Activated CD8-positive, alpha-beta T cell treated with anti-CD3 and anti-CD28 coated beads for 36 hours (primary cell): ENCODE measurements at regions not wholly inside any gene's neighbourhood (a gene's known extent, or its start where the extent isn't known, plus 50 kb on each side); places are given as distances from the start of the nearest gene placed in this dataset.

Experiments
- ATAC-seq: fragments of 200-7000 bp; cut with Tn5 transposase; one replicate; pipeline ENCODE4 v1.10.0; 2021; ENCODE audit warnings: mild to moderate bottlenecking, moderate library complexity
- CTCF ChIA-PET: fragments of 350-600 bp; sonication (Branson Sonifier 250); formaldehyde crosslinking; loops from one replicate; lab custom pipeline; 2021; ENCODE audit warnings: antibody characterized with exemption; lab: Charles Lee
- POLR2A ChIA-PET: fragments of 350-600 bp; sonication (Branson Sonifier 250); formaldehyde crosslinking; loops from one replicate; lab custom pipeline; 2021; ENCODE audit warnings: antibody characterized with exemption; lab: Charles Lee
- DNase-seq: peaks from one replicate; pipeline ENCODE4 v3.0.0-alpha.2; 2020
- H3K27ac Mint-ChIP-seq: one replicate; pipeline ENCODE4 v1.8.0; 2021; ENCODE audit warnings: mild to moderate bottlenecking, mixed read lengths
- H3K27me3 Mint-ChIP-seq: one replicate; pipeline ENCODE4 v1.8.0; 2021; ENCODE audit warnings: mixed read lengths
- H3K36me3 Mint-ChIP-seq: one replicate; pipeline ENCODE4 v1.8.0; 2021; ENCODE audit warnings: low read depth, mixed read lengths
- H3K4me1 Mint-ChIP-seq: one replicate; pipeline ENCODE4 v1.8.0; 2021; ENCODE audit warnings: low read depth, mixed read lengths
- H3K4me3 Mint-ChIP-seq: one replicate; pipeline ENCODE4 v1.8.0; 2021; ENCODE audit warnings: mild to moderate bottlenecking, moderate library complexity, mixed read lengths
- H3K9me3 Mint-ChIP-seq: one replicate; pipeline ENCODE4 v1.8.0; 2021; ENCODE audit warnings: mixed read lengths
- intact Hi-C: fragments of 100-400 bp; cut with micrococcal nuclease; formaldehyde crosslinking; loops from one replicate; pipeline ENCODE4 v1.10.0; 2022
- TF ChIP-seq, protein P1 (sequence below): fragments of 200-600 bp; IDR thresholded peaks from one replicate; pipeline ENCODE4 v1.8.0; 2022; ENCODE audit warnings: antibody characterized with exemption, mild to moderate bottlenecking

- intact Hi-C loops, result no loop called here
These were observed 634.4 kb downstream of the LRFN5 start for GRCh38 chr14:42241101-42241500.

GRCh38 chr14:42229976-42230375, 623.3 kb downstream of the LRFN5 start:
- ChIA-PET POLR2A (interaction anchor here (0.6 kb wide), 1 partner anchor 115 kb away, joined by 3 read pairs; no protein-coding TSS in a partner anchor), CTCF (no interaction called here)
- DNase-seq (no peak), ATAC-seq (no peak)
- H3K27me3 Mint-ChIP-seq, result no peaks in the 10 kb centered on the region
- intact Hi-C loops, result no loop called here
- peaks cover 4% of the 10 kb centered on the region for H3K9me3 Mint-ChIP-seq
- TF ChIP-seq, protein P1, sequence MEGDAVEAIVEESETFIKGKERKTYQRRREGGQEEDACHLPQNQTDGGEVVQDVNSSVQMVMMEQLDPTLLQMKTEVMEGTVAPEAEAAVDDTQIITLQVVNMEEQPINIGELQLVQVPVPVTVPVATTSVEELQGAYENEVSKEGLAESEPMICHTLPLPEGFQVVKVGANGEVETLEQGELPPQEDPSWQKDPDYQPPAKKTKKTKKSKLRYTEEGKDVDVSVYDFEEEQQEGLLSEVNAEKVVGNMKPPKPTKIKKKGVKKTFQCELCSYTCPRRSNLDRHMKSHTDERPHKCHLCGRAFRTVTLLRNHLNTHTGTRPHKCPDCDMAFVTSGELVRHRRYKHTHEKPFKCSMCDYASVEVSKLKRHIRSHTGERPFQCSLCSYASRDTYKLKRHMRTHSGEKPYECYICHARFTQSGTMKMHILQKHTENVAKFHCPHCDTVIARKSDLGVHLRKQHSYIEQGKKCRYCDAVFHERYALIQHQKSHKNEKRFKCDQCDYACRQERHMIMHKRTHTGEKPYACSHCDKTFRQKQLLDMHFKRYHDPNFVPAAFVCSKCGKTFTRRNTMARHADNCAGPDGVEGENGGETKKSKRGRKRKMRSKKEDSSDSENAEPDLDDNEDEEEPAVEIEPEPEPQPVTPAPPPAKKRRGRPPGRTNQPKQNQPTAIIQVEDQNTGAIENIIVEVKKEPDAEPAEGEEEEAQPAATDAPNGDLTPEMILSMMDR, result no peak
- H3K27ac Mint-ChIP-seq, result no peak overlapping the region
- H3K4me1 Mint-ChIP-seq, result no peaks in the 10 kb centered on the region
- H3K36me3 Mint-ChIP-seq, result no peaks in the 10 kb centered on the region
- H3K4me3 Mint-ChIP-seq, result no peak overlapping the region

More at GRCh38 chr14:42241101-42241500, 634.4 kb downstream of the LRFN5 start:
- Mint-ChIP-seq H3K4me1 (no peaks in the 10 kb centered on the region), H3K27ac (no peak overlapping the region), H3K36me3 (no peaks in the 10 kb centered on the region), H3K27me3 (no peaks in the 10 kb centered on the region), H3K4me3 (no peak overlapping the region), H3K9me3 (peaks cover 4% of the 10 kb centered on the region)
- CTCF ChIA-PET, result no interaction called here
- POLR2A ChIA-PET, result no interaction called here
- DNase-seq (no peak), ATAC-seq (no peak)
- TF ChIP-seq, protein P1, result no peak

DNA sequence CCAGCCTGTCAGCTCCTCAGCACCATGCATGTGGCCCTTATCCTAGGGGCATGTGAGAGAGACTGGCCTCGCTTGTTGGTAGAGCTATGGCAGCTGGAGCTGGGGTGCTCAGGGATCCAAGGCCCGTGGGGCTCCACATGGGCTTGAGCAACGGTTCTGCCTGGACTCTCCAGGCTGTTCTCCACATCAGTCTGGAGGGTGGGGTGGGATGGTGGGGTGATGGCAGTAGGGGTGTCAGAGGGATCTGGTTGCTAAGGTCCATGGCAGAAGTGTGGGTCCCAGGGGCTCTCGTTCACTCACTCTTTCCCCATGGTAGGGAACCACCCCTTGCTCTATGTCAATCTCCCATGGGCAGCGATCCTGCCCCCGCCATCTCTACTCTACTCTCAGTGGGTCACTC, 622.6 kb downstream of the LRFN5 start:
- Mint-ChIP-seq H3K27ac (no peak overlapping the region), H3K4me3 (no peak overlapping the region), H3K9me3 (peaks cover 4% of the 10 kb centered on the region), H3K36me3 (no peaks in the 10 kb centered on the region), H3K27me3 (no peaks in the 10 kb centered on the region), H3K4me1 (no peaks in the 10 kb centered on the region)
- ChIA-PET POLR2A (interaction anchor here (0.6 kb wide), 1 partner anchor 116 kb away, joined by 3 read pairs; no protein-coding TSS in a partner anchor), CTCF (no interaction called here)
- TF ChIP-seq, protein P1, result no peak
- DNase-seq (no peak), ATAC-seq (no peak)
- intact Hi-C loops, result no loop called here

- H3K27me3 Mint-ChIP-seq, result no peaks in the 10 kb centered on the region
- no peak for ATAC-seq
- ChIA-PET CTCF (no interaction called here), POLR2A (no interaction called here)
- intact Hi-C loops, result no loop called here
- no peak overlapping the region for H3K4me3 Mint-ChIP-seq
- no peaks in the 10 kb centered on the region for H3K4me1 Mint-ChIP-seq
- H3K36me3 Mint-ChIP-seq, result no peaks in the 10 kb centered on the region
- DNase-seq, result no peak
- TF ChIP-seq, protein P1, result no peak
- H3K9me3 Mint-ChIP-seq, result peaks cover 4% of the 10 kb centered on the region
- no peak overlapping the region for H3K27ac Mint-ChIP-seq
These were observed 621.9 kb downstream of the LRFN5 start for GRCh38 chr14:42228611-42229010.

DNA sequence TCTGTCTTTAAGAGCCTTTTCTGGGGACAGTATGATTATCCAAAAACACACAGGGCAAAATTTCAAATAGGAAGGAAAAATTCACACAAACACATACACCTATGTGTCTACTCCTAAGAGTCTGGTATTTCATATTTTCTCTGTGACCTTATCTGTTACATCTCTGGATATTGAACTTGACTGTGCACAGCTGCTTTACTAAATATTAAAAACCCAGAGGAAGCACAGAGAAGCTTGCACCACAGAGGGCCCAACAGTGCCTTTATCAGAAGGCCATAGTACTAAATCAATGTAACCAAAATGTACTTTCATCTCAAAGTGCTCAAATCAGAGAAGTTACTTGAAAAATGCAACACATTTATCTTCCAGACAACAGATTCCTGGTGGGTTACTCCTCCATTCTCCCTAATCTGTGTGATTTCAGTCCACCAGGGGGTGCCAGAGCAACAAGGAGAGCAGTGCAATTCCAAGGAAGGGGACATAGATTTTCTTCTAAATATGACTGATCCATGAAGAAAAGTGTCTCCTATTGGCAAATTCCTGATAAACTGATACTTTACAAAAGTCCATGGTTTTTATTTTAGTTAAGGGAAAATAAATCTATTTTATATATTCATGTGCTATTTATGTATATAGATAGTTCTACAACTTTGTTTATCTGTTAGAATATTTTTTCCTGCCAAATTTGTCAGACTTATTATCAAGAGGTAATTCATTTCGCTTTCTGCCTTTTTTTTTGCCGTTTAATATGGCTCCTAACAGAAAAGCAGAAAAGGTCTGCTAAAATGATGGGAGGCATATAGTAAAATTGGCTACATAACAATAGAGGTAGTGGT, 617.6 kb downstream of the LRFN5 start:
- intact Hi-C loops, result no loop called here
- peaks cover 4% of the 10 kb centered on the region for H3K9me3 Mint-ChIP-seq
- ATAC-seq (no peak), DNase-seq (peak; percentile 35)
- H3K4me1 Mint-ChIP-seq, result no peaks in the 10 kb centered on the region
- ChIA-PET CTCF (no interaction called here), POLR2A (no interaction called here)
- H3K27ac Mint-ChIP-seq, result no peak overlapping the region
- H3K27me3 Mint-ChIP-seq, result no peaks in the 10 kb centered on the region
- TF ChIP-seq, protein P1, result peak; percentile 62
- no peaks in the 10 kb centered on the region for H3K36me3 Mint-ChIP-seq
- no peak overlapping the region for H3K4me3 Mint-ChIP-seq
